Vagina (tissue), 2 donors: ENCODE measurements at regions not wholly inside any gene's neighbourhood (a gene's known extent, or its start where the extent isn't known, plus 50 kb on each side); places are given as distances from the start of the nearest gene placed in this dataset.

Source experiments
- CTCF ChIP-seq, 3 experiments: fragments of 450-650 bp in 2 of 3; fragments of 200-600 bp in 1 of 3; sonication (generic) in 1 of 3; IDR thresholded peaks; one replicate each; pipeline ENCODE4 v1.5.1; 2017 to 2019; ENCODE audit warnings: antibody characterized with exemption in 3 of 3, mild to moderate bottlenecking in 2 of 3, moderate library complexity in 2 of 3
- POLR2A ChIP-seq, 2 donors: fragments of 450-650 bp; IDR thresholded peaks; one replicate each; pipeline ENCODE4 v1.6.1; 2017; ENCODE audit warnings: antibody characterized with exemption in 2 of 2, mild to moderate bottlenecking in 2 of 2, moderate library complexity in 2 of 2

DNA sequence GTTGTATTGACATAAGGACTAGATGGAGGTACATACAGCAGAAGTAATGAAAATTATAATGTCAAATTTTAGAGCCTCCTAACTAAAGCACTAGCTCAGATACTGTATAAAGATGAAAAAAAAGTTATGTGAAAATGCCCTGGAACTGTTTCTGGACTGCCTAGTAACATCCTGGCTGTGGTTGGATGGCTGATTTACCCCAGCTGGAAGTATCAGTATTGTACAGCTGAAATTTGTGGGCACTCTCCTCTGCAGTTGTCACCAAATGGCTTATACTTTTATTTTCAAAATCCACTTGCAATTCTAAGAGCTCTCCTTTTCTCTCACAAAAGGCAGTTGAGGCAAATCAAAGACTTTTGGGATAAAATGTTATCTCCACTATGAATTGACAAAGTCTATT lies 239.2 kb downstream of the RPIA start:
- TF ChIP-seq CTCF (IDR thresholded peaks at IDR 0.05) (no peak), POLR2A (IDR thresholded peaks at IDR 0.05) (no peak)
